GM04503 (cell line): ENCODE measurements at regions not wholly inside any gene's neighbourhood (a gene's known extent, or its start where the extent isn't known, plus 50 kb on each side); places are given as distances from the start of the nearest gene placed in this dataset.

Experiments
- DNase-seq: peaks from one replicate; pipeline ENCODE4 v3.0.0-alpha.2; 2012; ENCODE audit warnings: low read depth

- DNase-seq: no peak
Observed at GRCh38 chr1:80767711-80768110, 1033.0 kb upstream of the ADGRL2 start.

- DNase-seq: no peak
Observed at GRCh38 chr1:80759354-80759753, 1041.4 kb upstream of the ADGRL2 start.

- no peak for DNase-seq
Observed at GRCh38 chr1:80755944-80756343, 1044.8 kb upstream of the ADGRL2 start.

GRCh38 chr1:80751204-80751603 is 1049.5 kb upstream of the ADGRL2 start:
- DNase-seq: no peak

GRCh38 chr1:80731241-80731894 is 1069.4 kb upstream of the ADGRL2 start:
- no peak for DNase-seq

- DNase-seq: no peak
Observed at GRCh38 chr1:80722611-80723010, 1078.1 kb upstream of the ADGRL2 start.

GRCh38 chr1:80706526-80706925 is 1094.2 kb upstream of the ADGRL2 start:
- DNase-seq: no peak

GRCh38 chr1:80678438-80678837 is 1122.3 kb upstream of the ADGRL2 start:
- no peak for DNase-seq

- DNase-seq: no peak
Observed at GRCh38 chr1:80675454-80675853, 1125.3 kb upstream of the ADGRL2 start.

- DNase-seq: no peak
Observed at GRCh38 chr1:80673935-80674597, 1126.7 kb upstream of the ADGRL2 start.

- no peak for DNase-seq
Observed at GRCh38 chr1:80668372-80668771, 1132.4 kb upstream of the ADGRL2 start.

- no peak for DNase-seq
Observed at GRCh38 chr1:80666073-80666472, 1134.7 kb upstream of the ADGRL2 start.

- DNase-seq: no peak
Observed at GRCh38 chr1:80659161-80659560, 1141.6 kb upstream of the ADGRL2 start.

GRCh38 chr1:80657707-80658106 is 1143.0 kb upstream of the ADGRL2 start:
- no peak for DNase-seq

- no peak for DNase-seq
Observed at GRCh38 chr1:80657044-80657643, 1143.6 kb upstream of the ADGRL2 start.

- DNase-seq: no peak
Observed at GRCh38 chr1:80656641-80657040, 1144.1 kb upstream of the ADGRL2 start.

- no peak for DNase-seq
Observed at GRCh38 chr1:80656014-80656636, 1144.6 kb upstream of the ADGRL2 start.

GRCh38 chr1:80646053-80646452 is 1154.7 kb upstream of the ADGRL2 start:
- no peak for DNase-seq

- DNase-seq: no peak
Observed at GRCh38 chr1:80645621-80646020, 1155.1 kb upstream of the ADGRL2 start.

- no peak for DNase-seq
Observed at GRCh38 chr1:80640978-80641377, 1159.8 kb upstream of the ADGRL2 start.

GRCh38 chr1:80639777-80640533 is 1160.8 kb upstream of the ADGRL2 start:
- no peak for DNase-seq

GRCh38 chr1:80633947-80634706 is 1166.6 kb upstream of the ADGRL2 start:
- DNase-seq: no peak
